Progenitor cell of endocrine pancreas (in vitro differentiated cells): ENCODE measurements at regions not wholly inside any gene's neighbourhood (a gene's known extent, or its start where the extent isn't known, plus 50 kb on each side); places are given as distances from the start of the nearest gene placed in this dataset.
"Not testable (repeated sequence)": the region's sequence is repeated elsewhere in the genome, so short reads cannot be mapped to it uniquely, and the experiment has no call there.

Experiments
- DNase-seq: peaks from one replicate; pipeline ENCODE4 v3.0.0; 2021; ENCODE audit warnings: low spot score; ENCODE audit not compliant: unreplicated experiment
- H3K27ac Mint-ChIP-seq: 2 replicates; pipeline ENCODE4 v1.8.0; 2021; ENCODE audit warnings: mild to moderate bottlenecking, moderate library complexity, mixed read lengths
- H3K27me3 Mint-ChIP-seq: 2 replicates; pipeline ENCODE4 v1.8.0; 2021; ENCODE audit warnings: mixed read lengths
- H3K36me3 Mint-ChIP-seq: 2 replicates; pipeline ENCODE4 v1.8.0; 2022; ENCODE audit warnings: mixed read lengths; ENCODE audit not compliant: insufficient read depth
- H3K4me1 Mint-ChIP-seq: 2 replicates; pipeline ENCODE4 v1.8.0; 2021; ENCODE audit warnings: low read depth, mixed read lengths
- H3K4me3 Mint-ChIP-seq: 2 replicates; pipeline ENCODE4 v1.8.0; 2021; ENCODE audit warnings: low read depth, mild to moderate bottlenecking, moderate library complexity, mixed read lengths
- H3K9me3 Mint-ChIP-seq: 2 replicates; pipeline ENCODE4 v1.8.0; 2021; ENCODE audit warnings: low read depth, mixed read lengths
- TF ChIP-seq, protein P1 (sequence below): fragments of 200-600 bp; sonication (generic); IDR thresholded peaks from one replicate; pipeline ENCODE4 v1.5.0; 2021; ENCODE audit warnings: antibody characterized with exemption, mild to moderate bottlenecking; ENCODE audit not compliant: unreplicated experiment

DNA sequence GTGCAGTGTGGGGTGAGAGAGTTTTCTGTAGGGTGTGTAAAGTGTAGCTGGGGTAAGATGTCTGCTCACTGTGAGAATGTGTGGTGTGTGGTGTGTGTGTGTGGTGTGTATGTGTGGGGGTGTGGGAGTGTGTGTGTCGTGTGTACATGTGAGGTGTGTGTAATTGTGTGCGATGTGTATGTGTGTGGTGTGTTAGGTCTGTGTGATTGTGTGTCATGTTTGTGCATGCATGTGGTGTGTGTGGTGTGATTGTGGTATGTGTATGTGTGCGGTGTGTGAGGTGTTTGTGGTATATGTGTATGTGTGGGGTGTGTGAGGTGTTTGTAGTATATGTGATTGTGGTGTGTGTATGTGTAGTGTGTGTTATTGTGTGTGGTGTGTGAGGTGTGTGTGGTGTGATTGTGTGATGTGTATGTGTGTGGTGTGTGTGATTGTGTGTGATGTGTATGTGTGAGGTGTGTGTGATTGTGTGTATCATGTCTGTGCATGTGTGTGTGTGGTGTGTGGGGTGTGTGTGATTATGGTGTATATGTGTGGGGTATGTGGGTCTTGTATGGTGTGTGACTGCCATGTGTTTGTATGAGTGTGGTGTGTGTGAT lies 241.7 kb upstream of the HDAC4 start:
- no peak overlapping the region for H3K27ac Mint-ChIP-seq
- no peaks in the 10 kb centered on the region for H3K9me3 Mint-ChIP-seq
- H3K36me3 Mint-ChIP-seq: no peaks in the 10 kb centered on the region
- H3K4me3 Mint-ChIP-seq: no peak overlapping the region
- H3K4me1 Mint-ChIP-seq: no peaks in the 10 kb centered on the region
- peaks cover 6% of the 10 kb centered on the region for H3K27me3 Mint-ChIP-seq
- DNase-seq: no peak
- TF ChIP-seq, protein P1, sequence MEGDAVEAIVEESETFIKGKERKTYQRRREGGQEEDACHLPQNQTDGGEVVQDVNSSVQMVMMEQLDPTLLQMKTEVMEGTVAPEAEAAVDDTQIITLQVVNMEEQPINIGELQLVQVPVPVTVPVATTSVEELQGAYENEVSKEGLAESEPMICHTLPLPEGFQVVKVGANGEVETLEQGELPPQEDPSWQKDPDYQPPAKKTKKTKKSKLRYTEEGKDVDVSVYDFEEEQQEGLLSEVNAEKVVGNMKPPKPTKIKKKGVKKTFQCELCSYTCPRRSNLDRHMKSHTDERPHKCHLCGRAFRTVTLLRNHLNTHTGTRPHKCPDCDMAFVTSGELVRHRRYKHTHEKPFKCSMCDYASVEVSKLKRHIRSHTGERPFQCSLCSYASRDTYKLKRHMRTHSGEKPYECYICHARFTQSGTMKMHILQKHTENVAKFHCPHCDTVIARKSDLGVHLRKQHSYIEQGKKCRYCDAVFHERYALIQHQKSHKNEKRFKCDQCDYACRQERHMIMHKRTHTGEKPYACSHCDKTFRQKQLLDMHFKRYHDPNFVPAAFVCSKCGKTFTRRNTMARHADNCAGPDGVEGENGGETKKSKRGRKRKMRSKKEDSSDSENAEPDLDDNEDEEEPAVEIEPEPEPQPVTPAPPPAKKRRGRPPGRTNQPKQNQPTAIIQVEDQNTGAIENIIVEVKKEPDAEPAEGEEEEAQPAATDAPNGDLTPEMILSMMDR: no peak

DNA sequence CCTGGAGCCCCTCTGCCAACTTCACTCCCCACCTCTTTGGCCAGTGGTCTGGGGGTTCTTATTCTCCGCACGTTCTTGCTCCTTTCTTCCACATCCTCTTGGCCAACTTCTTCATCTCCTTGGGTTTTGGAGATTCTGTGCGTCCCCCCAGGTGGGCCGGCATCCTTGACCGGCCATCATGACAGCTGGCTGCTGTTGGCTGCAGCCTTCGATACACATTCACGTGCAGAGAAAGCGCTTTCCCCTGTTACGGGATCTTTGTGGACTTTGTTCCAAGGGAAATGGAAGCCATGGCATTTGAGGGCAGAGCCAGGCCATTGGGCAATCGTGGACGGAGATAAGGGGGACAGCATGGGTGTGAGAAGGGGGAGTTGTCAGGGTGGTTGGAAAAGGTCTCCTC lies 241.1 kb upstream of the HDAC4 start:
- not testable (repeated sequence) for H3K4me3 Mint-ChIP-seq, H3K36me3 Mint-ChIP-seq, H3K4me1 Mint-ChIP-seq, DNase-seq, H3K9me3 Mint-ChIP-seq, H3K27ac Mint-ChIP-seq
- H3K27me3 Mint-ChIP-seq: peaks cover 10% of the 10 kb centered on the region

DNA sequence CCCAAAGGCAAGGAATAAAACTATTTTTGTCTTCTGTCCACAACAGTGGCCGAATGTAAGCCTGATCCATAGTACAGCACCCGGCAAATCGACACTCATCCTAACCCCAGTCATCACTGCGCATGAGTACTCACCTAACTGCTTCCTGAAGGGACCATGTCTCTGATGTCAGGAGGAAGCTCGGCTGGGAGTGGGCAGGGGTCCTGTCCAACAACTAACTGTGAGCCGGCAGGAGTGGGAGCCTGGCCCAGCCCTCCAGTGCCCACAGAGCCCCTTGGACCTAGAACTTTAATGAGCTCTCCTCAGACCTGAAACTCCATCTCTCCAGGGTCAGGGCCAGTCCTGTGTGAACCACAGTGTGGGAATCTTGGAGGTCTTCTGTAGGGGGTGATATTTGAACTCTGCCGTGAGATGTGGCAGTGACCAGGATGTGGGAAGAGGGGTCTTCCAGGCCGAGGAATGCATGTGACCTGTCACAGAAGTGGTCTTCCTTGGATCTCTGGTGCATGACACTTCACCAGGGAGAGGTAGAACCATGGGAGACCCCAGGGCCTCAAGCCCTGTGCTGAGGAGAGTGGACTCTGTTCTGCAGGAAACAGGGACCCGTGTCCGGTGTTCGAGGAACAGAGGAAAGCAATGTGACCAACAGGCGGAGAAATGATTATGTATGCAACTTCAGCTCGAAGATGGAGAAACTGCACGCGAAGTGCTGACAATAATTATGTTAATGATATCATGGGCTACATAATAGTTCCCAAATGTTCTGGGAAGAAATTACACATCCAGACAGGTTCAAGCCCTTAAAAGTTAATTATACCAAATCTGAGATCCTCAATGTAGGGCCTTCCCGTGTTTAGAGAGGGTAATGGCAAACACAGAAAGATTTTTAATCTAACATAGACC lies 240.1 kb upstream of the HDAC4 start:
- H3K36me3 Mint-ChIP-seq: no peaks in the 10 kb centered on the region
- DNase-seq: no peak
- H3K27me3 Mint-ChIP-seq: peaks cover 7% of the 10 kb centered on the region
- H3K9me3 Mint-ChIP-seq: no peaks in the 10 kb centered on the region
- no peak overlapping the region for H3K4me3 Mint-ChIP-seq
- TF ChIP-seq, protein P1: no peak
- H3K4me1 Mint-ChIP-seq: no peaks in the 10 kb centered on the region
- H3K27ac Mint-ChIP-seq: no peak overlapping the region

DNA sequence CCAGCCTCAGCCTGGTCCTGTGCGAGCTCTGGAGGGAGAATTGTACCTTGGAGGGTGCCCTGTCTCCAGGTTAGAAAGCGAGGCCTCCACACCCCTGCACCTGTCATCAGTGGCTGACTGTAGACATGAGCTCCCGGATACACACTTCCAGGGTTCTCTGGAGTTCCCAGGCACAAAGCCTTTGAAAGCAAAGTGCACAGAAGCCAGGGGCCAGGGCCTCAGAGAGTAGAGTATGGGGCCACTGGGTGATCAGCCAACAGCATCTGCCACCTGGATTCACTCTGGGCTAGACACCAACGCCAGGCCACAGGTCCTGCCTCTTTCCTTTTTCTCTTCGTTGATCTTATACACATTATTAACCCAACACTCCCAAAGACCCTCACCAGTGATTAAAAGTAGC lies 239.4 kb upstream of the HDAC4 start:
- Mint-ChIP-seq H3K27me3 (peaks cover 7% of the 10 kb centered on the region), H3K9me3 (no peaks in the 10 kb centered on the region), H3K36me3 (no peaks in the 10 kb centered on the region), H3K4me3 (no peak overlapping the region), H3K27ac (no peak overlapping the region), H3K4me1 (no peaks in the 10 kb centered on the region)
- TF ChIP-seq, protein P1: no peak
- DNase-seq: no peak

DNA sequence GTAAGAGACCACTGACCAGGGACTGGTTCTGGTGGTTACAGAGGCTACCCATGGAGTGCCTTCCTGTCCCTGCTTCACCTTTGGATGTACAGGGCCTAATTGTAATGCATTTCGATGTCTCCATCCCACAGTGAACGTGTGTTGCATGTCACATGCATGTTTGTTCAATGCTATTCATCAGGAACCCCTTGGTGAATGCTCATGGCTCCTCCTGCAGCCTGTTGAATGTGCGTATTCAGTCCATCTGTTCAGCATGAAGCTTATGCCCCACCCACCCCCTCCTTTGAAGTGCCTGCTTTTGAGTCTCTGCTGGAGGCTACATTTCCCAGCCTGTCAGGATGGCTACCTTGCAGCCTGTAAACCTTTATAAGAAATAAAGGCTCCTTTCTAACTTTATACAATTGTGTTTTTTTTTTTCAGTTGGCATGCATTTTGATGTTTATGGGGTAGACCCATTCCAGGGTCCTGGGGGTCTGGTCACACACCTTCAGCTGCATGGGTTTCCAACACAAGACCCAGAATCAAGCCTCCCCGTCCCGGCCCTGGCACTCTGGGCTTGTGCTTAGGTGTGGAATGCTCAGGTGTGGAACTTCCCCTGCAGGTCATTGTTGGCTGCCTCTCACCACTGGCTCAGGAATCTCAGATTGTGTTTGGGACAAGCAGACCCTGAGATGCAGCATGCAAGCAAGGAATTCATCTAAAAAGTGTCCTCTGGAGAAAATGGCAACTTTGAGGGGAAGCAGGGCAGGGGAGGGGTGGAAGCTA lies 238.8 kb upstream of the HDAC4 start:
- Mint-ChIP-seq H3K36me3 (no peaks in the 10 kb centered on the region), H3K4me1 (no peaks in the 10 kb centered on the region), H3K4me3 (no peak overlapping the region), H3K9me3 (peaks cover 1% of the 10 kb centered on the region), H3K27me3 (peaks cover 5% of the 10 kb centered on the region), H3K27ac (no peak overlapping the region)
- no peak for DNase-seq
- TF ChIP-seq, protein P1: no peak
